CD14-positive monocyte (primary cell): ENCODE measurements at regions not wholly inside any gene's neighbourhood (a gene's known extent, or its start where the extent isn't known, plus 50 kb on each side); places are given as distances from the start of the nearest gene placed in this dataset.

Experiments
- DNase-seq, 3 donors: peaks; one replicate each; pipeline ENCODE4 v3.0.0-alpha.2; 2011 to 2022
- H2AFZ ChIP-seq: 2 replicates; pipeline ENCODE4 v1.6.0; 2012; ENCODE audit warnings: mild to moderate bottlenecking, low read depth, low read length, inconsistent platforms; ENCODE audit not compliant: insufficient read depth, poor library complexity, severe bottlenecking
- H3K27ac ChIP-seq, 2 donors: 1 replicate in 1 of 2; 2 replicates in 1 of 2; pipeline ENCODE4 v1.5.1; 2012 to 2013; ENCODE audit warnings: low read length in 2 of 2, control low read depth in 1 of 2, inconsistent platforms in 1 of 2, low read depth in 1 of 2, mild to moderate bottlenecking in 1 of 2
- H3K27me3 ChIP-seq, 2 donors: one replicate each; pipeline versions ENCODE4 v1.6.0 to v1.6.1; 2011 to 2013; ENCODE audit warnings: low read length in 2 of 2; ENCODE audit not compliant: control insufficient read depth in 2 of 2, insufficient read depth in 2 of 2
- H3K36me3 ChIP-seq, 2 donors: replicated peaks in 1 of 2; 1 replicate in 1 of 2; 2 replicates in 1 of 2; pipeline versions ENCODE4 v1.5.1 to v1.6.1; 2012 to 2013; ENCODE audit warnings: low read length in 2 of 2, control low read depth in 1 of 2, inconsistent platforms in 1 of 2, mild to moderate bottlenecking in 1 of 2; ENCODE audit not compliant: insufficient read depth in 2 of 2, control insufficient read depth in 1 of 2
- H3K4me1 ChIP-seq, 2 donors: 1 replicate in 1 of 2; 2 replicates in 1 of 2; pipeline versions ENCODE4 v1.5.1 to v1.6.1; 2012 to 2013; ENCODE audit warnings: low read length in 2 of 2, control low read depth in 1 of 2, inconsistent platforms in 1 of 2, mild to moderate bottlenecking in 1 of 2, moderate library complexity in 1 of 2; ENCODE audit not compliant: insufficient read depth in 2 of 2, control insufficient read depth in 1 of 2
- H3K4me2 ChIP-seq: replicated peaks from 2 replicates; pipeline ENCODE3; 2012; ENCODE audit warnings: low read length, moderate library complexity, mild to moderate bottlenecking; ENCODE audit not compliant: poor library complexity, severe bottlenecking; ENCODE audit errors: extremely low read depth
- H3K4me3 ChIP-seq, 3 experiments: fragments of 200-600 bp in 1 of 3; sonication (generic) in 1 of 3; replicated peaks in 1 of 3; 1 replicate in 2 of 3; 2 replicates in 1 of 3; pipeline ENCODE4 v1.5.1; 2011 to 2013; ENCODE audit warnings: low read length in 3 of 3, mild to moderate bottlenecking in 3 of 3, control low read depth in 2 of 3, low read depth in 2 of 3, inconsistent platforms in 1 of 3, moderate library complexity in 1 of 3
- H3K79me2 ChIP-seq: 2 replicates; pipeline ENCODE4 v1.6.0; 2012; ENCODE audit warnings: mild to moderate bottlenecking, control low read depth, inconsistent platforms, low read length, moderate library complexity; ENCODE audit not compliant: insufficient read depth
- H3K9ac ChIP-seq: 2 replicates; pipeline ENCODE4 v1.6.0; 2017; ENCODE audit warnings: low read length, mild to moderate bottlenecking; ENCODE audit not compliant: insufficient read depth, poor library complexity, severe bottlenecking
- H3K9me3 ChIP-seq, 2 donors: replicated peaks in 1 of 2; 1 replicate in 1 of 2; 2 replicates in 1 of 2; pipeline versions ENCODE4 v1.5.1 to v1.6.1; 2012 to 2013; ENCODE audit warnings: low read length in 2 of 2, control low read depth in 1 of 2; ENCODE audit not compliant: control insufficient read depth in 1 of 2, insufficient read depth in 1 of 2
- H4K20me1 ChIP-seq: 2 replicates; pipeline ENCODE4 v1.6.0; 2012; ENCODE audit warnings: mild to moderate bottlenecking, low read length, control low read depth, moderate library complexity; ENCODE audit not compliant: insufficient read depth
- H3K27ac Mint-ChIP-seq, 7 donors: one replicate each; pipeline ENCODE4 v1.8.0; 2020; ENCODE audit warnings: mild to moderate bottlenecking in 7 of 7, mixed read lengths in 7 of 7, moderate library complexity in 6 of 7, inconsistent platforms in 2 of 7
- H3K27me3 Mint-ChIP-seq, 3 donors: one replicate each; pipeline ENCODE4 v1.8.0; 2021 to 2022; ENCODE audit warnings: low read depth in 3 of 3, mild to moderate bottlenecking in 3 of 3, mixed read lengths in 3 of 3, moderate library complexity in 3 of 3, inconsistent platforms in 1 of 3
- H3K36me3 Mint-ChIP-seq, 2 donors: one replicate each; pipeline ENCODE4 v1.8.0; 2020; ENCODE audit warnings: mixed read lengths in 2 of 2, inconsistent platforms in 1 of 2, mild to moderate bottlenecking in 1 of 2
- H3K4me1 Mint-ChIP-seq: one replicate; pipeline ENCODE4 v1.8.0; 2020; ENCODE audit warnings: mild to moderate bottlenecking, mixed read lengths
- H3K4me3 Mint-ChIP-seq, 2 donors: one replicate each; pipeline ENCODE4 v1.8.0; 2020; ENCODE audit warnings: mild to moderate bottlenecking in 2 of 2, mixed read lengths in 2 of 2, moderate library complexity in 1 of 2
- H3K9me3 Mint-ChIP-seq, 7 donors: one replicate each; pipeline ENCODE4 v1.8.0; 2020 to 2022; ENCODE audit warnings: mixed read lengths in 7 of 7, mild to moderate bottlenecking in 6 of 7, moderate library complexity in 6 of 7, inconsistent platforms in 2 of 7
- WGBS: methylation state at CpG from one replicate; pipeline ENCODE4 v1.1.5; 2013; ENCODE audit warnings: missing lambda C conversion rate; ENCODE audit not compliant: insufficient coverage; 5-methylcytosine and 5-hydroxymethylcytosine counted together
- intact Hi-C, 2 donors: fragments of 100-400 bp; cut with micrococcal nuclease; formaldehyde crosslinking; loops; one replicate each; pipeline versions ENCODE4 v1.15.0 to v1.15.1; 2023
- TF ChIP-seq, protein P1 (sequence below): fragments of 200-600 bp; IDR thresholded peaks from one replicate; pipeline ENCODE4 v1.8.0; 2022; ENCODE audit warnings: antibody characterized with exemption, mild to moderate bottlenecking

- Histone ChIP-seq H4K20me1 (no peaks in the 10 kb centered on the region), H3K4me1 (no peaks in the 10 kb centered on the region), H3K27me3 (no peaks in the 10 kb centered on the region), H3K9me3 (no peaks in the 10 kb centered on the region), H3K9ac (no peak overlapping the region), H3K36me3 (no peaks in the 10 kb centered on the region), H3K27ac (no peak overlapping the region), H3K79me2 (no peaks in the 10 kb centered on the region), H2AFZ (no peak overlapping the region), H3K4me3 (no peak overlapping the region), H3K4me2 (no peak overlapping the region)
- intact Hi-C loops, result no loop called here
- no peak for DNase-seq
- WGBS, result no CpG with 5 or more reads among the region's 2 CpGs
- no peaks in the 10 kb centered on the region for H3K4me1 Mint-ChIP-seq
- peaks cover 0 to 2% (median 0%) of the 10 kb centered on the region in 7 donors for H3K9me3 Mint-ChIP-seq
- peaks cover 1 to 5% (median 3%) of the 10 kb centered on the region in 3 donors for H3K27me3 Mint-ChIP-seq
- TF ChIP-seq, protein P1, sequence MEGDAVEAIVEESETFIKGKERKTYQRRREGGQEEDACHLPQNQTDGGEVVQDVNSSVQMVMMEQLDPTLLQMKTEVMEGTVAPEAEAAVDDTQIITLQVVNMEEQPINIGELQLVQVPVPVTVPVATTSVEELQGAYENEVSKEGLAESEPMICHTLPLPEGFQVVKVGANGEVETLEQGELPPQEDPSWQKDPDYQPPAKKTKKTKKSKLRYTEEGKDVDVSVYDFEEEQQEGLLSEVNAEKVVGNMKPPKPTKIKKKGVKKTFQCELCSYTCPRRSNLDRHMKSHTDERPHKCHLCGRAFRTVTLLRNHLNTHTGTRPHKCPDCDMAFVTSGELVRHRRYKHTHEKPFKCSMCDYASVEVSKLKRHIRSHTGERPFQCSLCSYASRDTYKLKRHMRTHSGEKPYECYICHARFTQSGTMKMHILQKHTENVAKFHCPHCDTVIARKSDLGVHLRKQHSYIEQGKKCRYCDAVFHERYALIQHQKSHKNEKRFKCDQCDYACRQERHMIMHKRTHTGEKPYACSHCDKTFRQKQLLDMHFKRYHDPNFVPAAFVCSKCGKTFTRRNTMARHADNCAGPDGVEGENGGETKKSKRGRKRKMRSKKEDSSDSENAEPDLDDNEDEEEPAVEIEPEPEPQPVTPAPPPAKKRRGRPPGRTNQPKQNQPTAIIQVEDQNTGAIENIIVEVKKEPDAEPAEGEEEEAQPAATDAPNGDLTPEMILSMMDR, result no peak
- H3K36me3 Mint-ChIP-seq, result no peaks in the 10 kb centered on the region
- H3K4me3 Mint-ChIP-seq, result no peak overlapping the region
- no peak overlapping the region for H3K27ac Mint-ChIP-seq
Measured at GRCh38 chr10:128507066-128507465, 380.8 kb upstream of the MKI67 start.

GRCh38 chr10:128511284-128511683 lies 385.1 kb upstream of the MKI67 start:
- Mint-ChIP-seq H3K27ac (no peak overlapping the region), H3K36me3 (no peaks in the 10 kb centered on the region), H3K9me3 (peaks cover 0 to 3% (median 0%) of the 10 kb centered on the region in 7 donors), H3K4me3 (no peak overlapping the region), H3K4me1 (no peaks in the 10 kb centered on the region), H3K27me3 (peaks cover 2 to 3% (median 2%) of the 10 kb centered on the region in 3 donors)
- TF ChIP-seq, protein P1, result no peak
- intact Hi-C loops, result no loop called here
- H3K36me3 ChIP-seq, result no peaks in the 10 kb centered on the region
- H3K27ac ChIP-seq, result no peak overlapping the region
- H3K9me3 ChIP-seq, result no peaks in the 10 kb centered on the region
- no peaks in the 10 kb centered on the region for H4K20me1 ChIP-seq
- no peak overlapping the region for H3K4me2 ChIP-seq
- no peaks in the 10 kb centered on the region for H3K27me3 ChIP-seq
- H3K79me2 ChIP-seq, result no peaks in the 10 kb centered on the region
- no peaks in the 10 kb centered on the region for H3K4me1 ChIP-seq
- H3K4me3 ChIP-seq, result no peak overlapping the region
- no peak overlapping the region for H3K9ac ChIP-seq
- 63% methylated on average over 6 of the region's 11 CpGs for WGBS
- H2AFZ ChIP-seq, result no peak overlapping the region
- no peak for DNase-seq
